ENCODE measurements at regions not wholly inside any gene's neighbourhood (a gene's known extent, or its start where the extent isn't known, plus 50 kb on each side); places are given as distances from the start of the nearest gene placed in this dataset.

DNA sequence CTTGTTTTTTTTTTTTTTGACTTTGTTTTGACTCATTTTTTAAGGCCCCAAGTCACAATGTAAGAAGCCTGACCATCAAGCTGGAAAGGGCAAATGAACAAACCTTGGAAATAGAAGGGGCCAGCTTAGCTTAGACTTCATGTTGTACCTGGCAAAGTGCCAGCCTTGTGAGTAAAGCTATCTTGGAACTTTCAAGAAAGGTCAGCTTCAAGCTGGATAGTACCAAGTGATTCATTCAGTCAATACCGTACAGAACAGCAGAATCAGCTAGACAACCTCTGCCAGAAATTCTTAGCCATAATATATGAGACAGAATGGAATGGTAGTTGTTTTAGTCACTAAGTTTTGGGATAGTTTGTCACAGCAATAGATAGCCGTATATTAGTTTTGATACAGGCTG is 1492.2 kb upstream of the TENM3 start:
- TF ChIP-seq POLR2A (IDR thresholded peaks at IDR 0.05): no peak
- TF ChIP-seq, protein P1, sequence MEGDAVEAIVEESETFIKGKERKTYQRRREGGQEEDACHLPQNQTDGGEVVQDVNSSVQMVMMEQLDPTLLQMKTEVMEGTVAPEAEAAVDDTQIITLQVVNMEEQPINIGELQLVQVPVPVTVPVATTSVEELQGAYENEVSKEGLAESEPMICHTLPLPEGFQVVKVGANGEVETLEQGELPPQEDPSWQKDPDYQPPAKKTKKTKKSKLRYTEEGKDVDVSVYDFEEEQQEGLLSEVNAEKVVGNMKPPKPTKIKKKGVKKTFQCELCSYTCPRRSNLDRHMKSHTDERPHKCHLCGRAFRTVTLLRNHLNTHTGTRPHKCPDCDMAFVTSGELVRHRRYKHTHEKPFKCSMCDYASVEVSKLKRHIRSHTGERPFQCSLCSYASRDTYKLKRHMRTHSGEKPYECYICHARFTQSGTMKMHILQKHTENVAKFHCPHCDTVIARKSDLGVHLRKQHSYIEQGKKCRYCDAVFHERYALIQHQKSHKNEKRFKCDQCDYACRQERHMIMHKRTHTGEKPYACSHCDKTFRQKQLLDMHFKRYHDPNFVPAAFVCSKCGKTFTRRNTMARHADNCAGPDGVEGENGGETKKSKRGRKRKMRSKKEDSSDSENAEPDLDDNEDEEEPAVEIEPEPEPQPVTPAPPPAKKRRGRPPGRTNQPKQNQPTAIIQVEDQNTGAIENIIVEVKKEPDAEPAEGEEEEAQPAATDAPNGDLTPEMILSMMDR (IDR thresholded peaks at IDR 0.05 in 4 of 5, conservative IDR thresholded peaks at IDR 0.05 in 1 of 5): no peak

Data from gastrocnemius medialis (tissue), 4 donors.